RWPE1 (cell line): ENCODE measurements at regions not wholly inside any gene's neighbourhood (a gene's known extent, or its start where the extent isn't known, plus 50 kb on each side); places are given as distances from the start of the nearest gene placed in this dataset.
"Not testable (repeated sequence)": the region's sequence is repeated elsewhere in the genome, so short reads cannot be mapped to it uniquely, and the experiment has no call there.

Experiments used
- CTCF ChIA-PET: fragments of 350-600 bp; sonication (Branson Sonifier 250); formaldehyde crosslinking; extraction: SDS; loops from one replicate; lab custom pipeline; 2021; lab: Yijun Ruan, JAX
- POLR2A ChIA-PET: fragments of 400-600 bp; formaldehyde crosslinking; extraction: SDS; loops from one replicate; lab custom pipeline; 2020; ENCODE audit warnings: antibody characterized with exemption; ENCODE audit not compliant: low non-redundant PET; lab: Yijun Ruan, JAX
- DNase-seq: peaks from one replicate; pipeline ENCODE4 v3.0.0; 2012; ENCODE audit warnings: low spot score
- H3K27ac ChIP-seq: fragments of 450-650 bp; 2 replicates; pipeline ENCODE4 v1.5.1; 2017
- CTCF ChIP-seq: fragments of 450-650 bp; conservative IDR thresholded peaks from 2 replicates; pipeline ENCODE4 v1.5.1; 2017; ENCODE audit warnings: low read depth, mild to moderate bottlenecking

GRCh38 chr14:87368751-87369150, 624.2 kb downstream of the GALC start:
- ChIA-PET CTCF (no interaction called here), POLR2A (no interaction called here)
- TF ChIP-seq CTCF: no peak
- no peak for DNase-seq
- H3K27ac ChIP-seq: no peak overlapping the region

DNA sequence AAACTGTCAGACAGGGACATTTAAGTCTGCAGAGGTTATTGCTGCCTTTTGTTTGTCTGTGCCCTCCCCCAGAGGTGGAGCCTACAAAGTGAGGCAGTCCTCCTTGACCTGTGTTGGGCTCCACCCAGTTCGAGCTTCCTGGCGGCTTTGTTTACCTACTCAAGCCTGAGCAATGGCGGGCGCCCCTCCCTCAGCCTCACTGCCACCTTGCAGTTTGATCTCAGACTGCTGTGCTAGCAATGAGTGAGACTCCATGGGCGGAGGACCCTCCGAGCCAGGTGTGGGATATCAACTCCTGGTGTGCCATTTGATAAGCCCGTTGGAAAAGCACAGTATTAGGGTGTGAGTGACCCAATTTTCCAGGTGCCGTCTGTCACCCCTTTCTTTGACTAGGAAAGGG, 632.7 kb downstream of the GALC start:
- POLR2A ChIA-PET, DNase-seq, H3K27ac ChIP-seq, CTCF ChIA-PET: not testable (repeated sequence)

GRCh38 chr14:87351007-87351406, 642.0 kb downstream of the GALC start:
- ChIA-PET CTCF (no interaction called here), POLR2A (no interaction called here)
- no peak for DNase-seq

GRCh38 chr14:87349921-87350320, 643.1 kb downstream of the GALC start:
- no peak for DNase-seq
- CTCF ChIA-PET: no interaction called here
- POLR2A ChIA-PET: no interaction called here
- H3K27ac ChIP-seq: no peak overlapping the region
- TF ChIP-seq CTCF: no peak

More at GRCh38 chr14:87351007-87351406, 642.0 kb downstream of the GALC start:
- no peak for TF ChIP-seq CTCF
- H3K27ac ChIP-seq: no peak overlapping the region

GRCh38 chr14:87343652-87344051, 649.3 kb downstream of the GALC start:
- ChIA-PET CTCF (interaction anchor here (0.7 kb wide), 1 partner anchor 42 kb away, joined by 3 read pairs; no protein-coding TSS in a partner anchor), POLR2A (no interaction called here)
- DNase-seq: peak; percentile 41
- H3K27ac ChIP-seq: no peak overlapping the region
- no peak for TF ChIP-seq CTCF

DNA sequence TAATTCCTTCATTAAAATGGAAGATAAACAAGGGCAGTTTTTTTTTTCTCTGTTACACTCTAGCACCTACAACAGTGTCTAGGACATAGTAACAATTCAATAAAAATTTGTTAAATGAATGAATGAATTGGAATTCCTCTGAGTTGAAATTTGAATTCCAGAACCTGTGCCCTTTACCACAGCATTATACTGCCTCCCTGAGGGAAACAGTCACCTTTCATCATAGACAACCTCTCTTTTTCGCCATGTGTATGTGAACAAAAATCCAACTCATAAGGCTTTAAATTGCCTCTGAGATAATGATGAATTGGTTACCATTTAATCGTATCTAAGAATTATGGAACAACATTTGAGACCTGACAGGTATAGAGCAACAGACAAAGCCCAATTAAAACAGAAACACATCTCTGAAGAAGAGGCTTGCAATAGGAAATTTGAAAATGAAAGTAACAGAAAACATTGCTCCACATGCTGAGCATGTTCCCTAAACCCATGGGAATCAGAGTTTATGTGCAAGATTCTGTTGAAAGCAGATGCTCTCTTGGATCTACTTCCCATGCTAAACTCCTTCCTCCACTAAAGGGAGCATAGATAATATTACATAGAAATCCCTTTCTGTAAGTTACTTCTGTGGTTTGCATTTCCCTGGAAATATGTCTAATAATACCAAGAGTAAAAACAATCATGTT, 657.8 kb downstream of the GALC start:
- POLR2A ChIA-PET: no interaction called here
- H3K27ac ChIP-seq: no peak overlapping the region
- CTCF ChIA-PET: interaction anchor here (0.8 kb wide), 1 partner anchor 478 kb away, joined by 4 read pairs; no protein-coding TSS in a partner anchor
- no peak for TF ChIP-seq CTCF
- peak; percentile 20 for DNase-seq

GRCh38 chr14:87331991-87332390, 661.0 kb downstream of the GALC start:
- no peak overlapping the region for H3K27ac ChIP-seq
- CTCF ChIA-PET: interaction anchor here (0.5 kb wide), 1 partner anchor 124 kb away, joined by 4 read pairs; no protein-coding TSS in a partner anchor
- DNase-seq: peak; percentile 32
- no peak for TF ChIP-seq CTCF
- POLR2A ChIA-PET: no interaction called here
